GM18951 (cell line): ENCODE measurements at regions not wholly inside any gene's neighbourhood (a gene's known extent, or its start where the extent isn't known, plus 50 kb on each side); places are given as distances from the start of the nearest gene placed in this dataset.

ENCODE experiments used
- POLR2A ChIP-seq: IDR thresholded peaks from 4 replicates; pipeline ENCODE4 v1.6.1; 2011; ENCODE audit warnings: mild to moderate bottlenecking; ENCODE audit not compliant: insufficient read length, insufficient read depth; ENCODE audit errors: extremely low read depth
- in situ Hi-C: fragments of 300-500 bp; cut with MboI; formaldehyde crosslinking; loops from one replicate; pipeline ENCODE4 v1.12.0; 2022; ENCODE audit warnings: low sequenced_read_pairs, mixed read lengths, inconsistent platforms; ENCODE audit not compliant: unreplicated experiment

DNA sequence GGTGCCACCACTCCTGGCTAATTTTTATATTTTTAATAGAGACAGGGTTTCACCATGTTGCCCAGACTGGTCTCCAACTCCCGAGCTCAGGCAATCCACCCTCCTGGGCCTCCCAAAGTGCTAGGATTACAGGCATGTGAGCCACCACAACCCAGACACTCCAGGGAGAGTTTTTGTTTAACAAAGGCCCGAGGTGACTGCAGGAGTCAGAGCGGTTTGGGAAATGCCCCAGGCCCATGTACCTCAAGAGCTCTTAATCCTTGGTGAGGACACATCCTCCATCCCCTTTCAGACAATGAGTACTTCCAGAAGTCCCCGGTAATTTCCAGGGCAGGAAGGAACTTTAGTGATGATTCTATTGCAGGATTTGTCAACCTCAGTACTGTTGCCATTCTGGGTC is 176.0 kb downstream of the ESRRB start:
- in situ Hi-C loops = no loop called here
- TF ChIP-seq POLR2A = no peak

DNA sequence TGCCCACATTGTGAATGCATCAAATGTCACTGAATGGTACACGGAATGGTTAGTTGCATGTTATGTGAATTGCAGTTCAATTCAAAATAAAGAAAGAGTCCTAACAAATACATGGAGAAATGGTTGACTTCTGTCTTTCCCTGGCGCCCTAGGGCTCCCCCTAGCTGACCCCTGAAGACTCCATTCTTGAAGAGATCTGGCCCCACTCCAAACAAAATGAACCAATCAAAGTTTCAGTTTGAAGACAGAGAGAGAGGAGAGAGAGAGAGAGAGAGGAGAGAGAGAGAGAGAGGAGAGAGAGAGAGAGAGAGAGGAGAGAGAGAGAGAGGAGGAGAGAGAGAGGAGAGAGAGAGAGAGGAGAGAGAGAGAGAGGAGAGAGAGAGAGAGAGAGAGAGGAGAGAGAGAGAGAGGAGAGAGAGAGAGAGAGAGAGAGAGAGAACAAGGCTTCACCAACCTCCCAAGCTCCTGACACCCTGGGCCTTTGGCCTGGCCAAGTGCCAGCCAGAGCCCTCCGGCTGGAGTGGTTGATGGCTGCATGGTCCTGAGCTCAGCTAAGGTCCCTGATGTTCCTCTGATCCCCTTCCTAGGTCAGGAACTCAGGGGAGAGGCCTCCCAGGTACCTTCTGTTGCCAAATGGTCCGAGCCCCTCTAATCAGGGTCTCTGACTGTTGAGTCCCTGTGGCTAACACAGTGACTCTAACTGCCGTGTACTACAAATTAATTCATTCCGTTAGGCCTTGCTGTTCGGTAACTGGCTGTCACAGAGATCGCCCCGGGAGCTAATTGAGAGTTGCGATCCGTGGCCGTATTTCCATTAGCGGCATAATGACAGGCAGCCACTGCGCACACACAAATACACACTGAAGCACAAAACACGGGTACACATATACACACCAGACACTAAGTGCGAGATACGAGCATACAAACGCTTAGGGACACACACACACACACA is 188.8 kb downstream of the ESRRB start:
- in situ Hi-C loops = no loop called here
- TF ChIP-seq POLR2A = no peak

DNA sequence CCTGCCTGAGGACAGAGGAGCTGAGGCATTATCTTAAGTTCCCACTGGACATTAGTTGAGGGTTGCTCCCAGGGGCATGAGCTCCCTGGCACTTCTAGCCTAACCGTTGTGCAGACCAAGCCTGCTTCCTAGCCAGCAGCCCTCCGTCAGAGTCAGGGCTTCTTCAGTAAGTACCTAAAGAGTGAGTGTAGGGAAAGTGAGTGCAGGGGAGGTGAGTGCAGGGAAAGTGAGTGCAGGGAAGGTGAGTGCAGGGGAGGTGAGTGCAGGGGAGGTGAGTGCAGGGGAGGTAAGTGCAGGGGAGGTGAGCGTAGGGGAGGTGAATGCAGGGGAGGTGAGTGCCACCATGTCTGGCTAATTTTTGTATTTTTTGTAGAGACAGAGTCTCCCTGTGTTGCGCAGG is 190.5 kb downstream of the ESRRB start:
- TF ChIP-seq POLR2A = no peak
- in situ Hi-C loops = no loop called here

DNA sequence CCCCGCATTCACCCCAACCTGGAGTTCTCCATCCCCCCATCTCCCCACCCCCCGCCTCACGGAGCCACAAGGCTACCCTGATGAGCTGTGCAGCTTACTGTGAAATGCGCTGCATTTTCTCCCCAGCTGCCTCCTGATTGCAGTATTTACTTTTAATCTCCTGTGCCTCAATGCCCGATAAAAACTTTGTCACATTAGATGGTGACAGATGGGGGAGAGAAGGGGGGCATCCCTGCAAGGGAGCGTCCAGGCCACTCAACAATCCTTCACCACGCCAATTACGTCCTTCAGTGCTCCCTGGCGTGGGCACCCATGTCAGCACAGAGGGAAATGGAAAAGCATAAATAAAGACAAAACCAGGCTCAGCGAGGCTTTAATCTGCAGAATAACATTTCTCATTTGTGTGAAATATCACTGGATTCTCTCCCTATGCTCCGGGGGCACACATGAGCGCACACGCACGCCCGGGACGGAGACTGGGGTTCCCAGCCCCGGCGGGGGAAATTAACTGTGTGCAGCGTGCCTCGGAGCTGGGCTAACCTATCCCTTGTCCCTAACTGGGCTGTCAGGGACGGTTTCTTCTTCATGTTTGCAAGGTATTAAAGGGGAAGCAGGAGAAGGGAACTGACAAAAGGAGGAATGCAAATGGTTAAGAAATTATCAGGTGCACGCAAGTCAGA is 186.7 kb upstream of the VASH1 start:
- in situ Hi-C loops = no loop called here
- no peak for TF ChIP-seq POLR2A

DNA sequence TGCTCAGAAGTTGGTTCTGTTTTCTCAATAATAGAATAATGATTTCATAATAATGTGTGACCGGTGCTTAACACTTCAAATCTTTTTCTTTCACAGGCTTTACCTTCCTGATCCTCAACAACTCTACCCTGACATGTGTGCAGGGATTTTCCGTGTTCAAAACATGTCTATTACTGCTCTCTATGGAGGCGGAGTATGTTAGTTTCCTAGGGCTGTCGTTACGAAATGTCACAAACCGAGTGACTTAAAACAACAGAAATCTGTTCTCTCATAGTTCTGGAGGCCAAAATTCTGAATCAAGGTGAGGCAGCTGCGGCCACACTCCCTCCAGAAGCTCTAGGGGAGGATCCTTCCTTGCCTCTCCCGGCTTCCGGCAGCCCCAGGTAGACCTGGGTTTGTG is 186.2 kb upstream of the VASH1 start:
- no peak for TF ChIP-seq POLR2A
- in situ Hi-C loops = no loop called here

DNA sequence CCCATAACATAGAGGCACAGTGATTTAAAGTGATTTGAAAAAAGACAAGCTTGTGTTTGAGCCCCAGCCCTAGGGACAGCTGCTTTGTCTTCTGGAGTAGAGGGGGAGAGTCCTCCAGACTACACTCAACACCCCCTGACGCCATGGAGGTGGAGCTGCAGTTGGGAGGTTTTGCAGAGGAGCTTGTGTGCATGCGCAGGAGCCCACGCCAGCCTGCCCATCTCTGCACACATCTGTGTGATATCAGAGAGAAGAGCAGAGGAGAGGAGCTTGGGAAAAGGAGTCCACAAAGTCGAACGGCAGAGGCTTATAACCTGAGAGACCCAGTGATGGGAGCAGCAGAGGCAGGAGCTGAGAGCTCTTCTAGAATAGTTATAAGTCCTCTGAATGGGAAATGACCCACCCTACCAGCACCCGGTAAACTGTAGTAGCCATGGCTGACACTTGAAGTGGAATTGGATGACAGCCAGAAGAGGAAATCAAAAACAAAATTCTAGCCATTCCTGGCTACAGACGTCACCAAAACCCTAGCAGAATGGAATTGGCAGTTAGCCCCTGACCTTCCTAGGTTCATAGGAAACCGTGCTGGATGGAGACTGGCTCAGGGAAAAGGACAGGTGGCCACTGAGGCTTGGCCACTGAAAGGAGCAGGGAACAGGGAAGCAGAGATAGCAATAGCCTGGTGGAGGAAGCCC is 185.1 kb upstream of the VASH1 start:
- no peak for TF ChIP-seq POLR2A
- in situ Hi-C loops = no loop called here

DNA sequence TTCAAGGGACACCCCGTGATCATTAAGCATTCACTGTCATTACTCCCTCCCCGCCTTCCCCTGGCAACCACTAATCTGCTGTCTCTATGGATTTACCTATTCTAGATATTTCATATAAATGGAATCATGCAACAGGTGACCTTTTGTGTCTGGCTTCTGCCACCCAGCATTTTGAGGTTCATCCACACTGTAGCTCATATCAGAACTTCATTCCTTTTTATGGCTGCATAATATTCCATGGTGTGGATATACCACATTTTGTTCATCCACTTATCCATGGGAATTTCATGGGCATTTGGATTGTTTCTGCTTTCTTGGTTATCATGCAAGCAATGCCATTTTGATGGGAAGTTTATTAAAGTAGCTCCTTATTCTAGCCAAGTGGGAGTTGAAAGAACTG is 184.2 kb upstream of the VASH1 start:
- in situ Hi-C loops = no loop called here
- TF ChIP-seq POLR2A = no peak

DNA sequence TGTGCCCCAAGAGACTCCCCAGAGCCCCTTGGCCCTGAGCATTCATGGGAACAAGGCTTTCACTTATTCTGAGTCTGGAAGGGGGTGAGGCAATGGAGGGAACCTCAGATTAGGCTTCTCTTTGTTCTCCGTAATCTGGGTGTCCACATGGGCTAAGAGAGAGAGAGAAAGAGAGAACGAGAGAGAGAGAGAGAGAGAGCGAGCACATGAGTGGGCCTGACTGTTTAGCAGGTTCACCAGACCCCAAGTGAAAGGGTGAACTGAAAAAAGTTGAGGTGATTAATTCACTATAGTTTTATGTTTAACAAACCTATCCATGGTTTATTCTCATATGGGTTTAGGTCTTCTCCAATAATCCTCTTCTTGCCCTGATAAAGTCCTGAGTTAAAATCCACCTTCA is 183.4 kb upstream of the VASH1 start:
- no peak for TF ChIP-seq POLR2A

DNA sequence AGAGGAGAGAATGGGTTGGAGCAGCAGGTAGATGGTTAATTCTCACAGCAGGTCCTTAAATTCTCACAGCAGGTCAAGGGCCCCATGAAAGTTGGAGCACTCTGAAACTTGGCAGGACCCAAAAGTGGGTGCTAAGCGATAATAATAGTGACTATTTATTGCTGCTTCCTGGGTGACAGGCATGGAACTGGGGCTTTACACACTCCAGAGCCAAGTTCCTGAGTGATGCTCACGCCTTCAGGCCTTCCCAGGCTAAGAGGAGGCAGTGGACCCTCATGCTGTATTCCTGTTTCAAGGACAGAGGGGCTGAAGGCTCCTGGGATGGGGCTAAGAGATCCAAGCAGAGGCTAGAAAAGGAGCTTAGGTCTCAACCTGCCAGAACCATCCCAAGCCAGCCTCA is 180.9 kb upstream of the VASH1 start:
- TF ChIP-seq POLR2A = no peak
- in situ Hi-C loops = no loop called here

More for the DNA sequence above, 183.4 kb upstream of the VASH1 start:
- in situ Hi-C loops = no loop called here

DNA sequence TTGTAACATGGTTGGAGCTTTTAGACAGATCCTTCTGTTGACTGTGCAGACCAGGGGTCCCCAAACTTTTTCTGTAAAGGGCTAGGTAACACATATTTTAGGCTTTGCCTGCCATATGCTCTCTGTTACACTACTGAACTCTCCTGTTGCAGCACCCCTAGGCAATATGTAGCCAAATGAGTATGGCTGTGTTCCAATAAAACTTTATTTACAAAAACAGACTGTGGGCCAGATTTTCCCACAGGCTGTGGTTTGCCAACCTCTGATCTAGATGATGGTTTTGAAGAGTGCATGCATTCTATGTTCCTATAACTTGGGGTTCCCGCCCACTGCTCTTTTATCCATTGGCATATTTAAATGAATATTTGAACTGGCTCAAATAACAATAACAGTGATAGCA is 180.3 kb upstream of the VASH1 start:
- in situ Hi-C loops = no loop called here

DNA sequence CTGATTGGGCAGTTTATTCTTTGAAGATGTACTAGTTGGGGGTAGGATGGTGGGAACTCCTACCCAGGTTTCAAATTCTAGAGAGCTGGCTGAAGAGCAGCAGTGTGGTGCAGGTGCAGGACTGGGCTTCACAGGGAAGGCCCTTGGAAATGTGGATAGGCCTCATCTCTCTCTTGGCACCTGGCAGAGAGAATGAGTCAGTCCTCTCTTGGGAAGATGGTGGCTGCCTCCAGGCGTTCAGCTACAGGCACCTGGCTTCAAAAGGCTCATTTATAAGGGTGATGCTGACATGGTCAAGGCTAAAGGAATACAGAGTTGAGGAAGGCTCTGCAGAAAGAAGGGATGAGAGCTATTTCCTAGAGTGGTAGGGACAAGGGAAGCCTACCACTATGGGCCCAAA is 179.7 kb upstream of the VASH1 start:
- no peak for TF ChIP-seq POLR2A
- in situ Hi-C loops = no loop called here

More for the DNA sequence above, 180.3 kb upstream of the VASH1 start:
- no peak for TF ChIP-seq POLR2A

DNA sequence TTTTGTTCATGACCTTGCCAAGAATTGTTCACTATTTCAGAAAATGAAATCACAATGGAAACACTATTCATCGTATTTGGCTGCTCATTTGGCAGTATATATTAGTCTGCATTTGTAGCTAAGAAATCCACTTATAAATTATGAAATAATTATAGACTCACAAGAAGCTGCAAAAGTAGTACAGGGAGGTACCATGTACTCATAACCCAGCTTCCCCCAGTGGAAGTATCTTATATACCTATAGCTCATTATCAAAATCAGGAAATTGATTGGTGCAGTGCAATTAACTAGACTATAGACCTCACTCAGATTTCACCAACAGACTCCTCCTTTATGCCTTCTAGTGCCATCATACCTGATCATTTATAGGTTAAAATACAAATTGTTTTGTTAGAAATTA is 178.8 kb upstream of the VASH1 start:
- in situ Hi-C loops = no loop called here

DNA sequence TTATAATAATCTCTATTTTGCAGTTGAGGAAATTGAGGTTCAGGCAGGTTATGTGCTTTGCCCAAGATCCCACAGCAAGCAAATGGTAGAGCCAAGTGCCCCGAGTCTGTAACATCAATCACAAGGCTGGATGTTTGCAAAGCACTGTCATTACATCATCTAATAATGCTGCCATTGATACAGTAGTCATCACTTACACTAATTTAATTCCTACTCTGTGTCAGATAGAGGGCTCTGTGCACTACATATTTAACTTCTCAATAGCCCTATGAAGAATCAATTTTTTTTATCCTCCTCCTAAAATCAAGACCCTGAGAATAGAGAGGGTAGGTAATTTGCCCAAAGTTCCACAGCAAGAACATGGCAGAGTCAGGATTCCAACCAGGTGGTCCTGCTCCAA is 178.1 kb upstream of the VASH1 start:
- in situ Hi-C loops = no loop called here
- no peak for TF ChIP-seq POLR2A

More for the DNA sequence above, 178.8 kb upstream of the VASH1 start:
- TF ChIP-seq POLR2A = no peak

DNA sequence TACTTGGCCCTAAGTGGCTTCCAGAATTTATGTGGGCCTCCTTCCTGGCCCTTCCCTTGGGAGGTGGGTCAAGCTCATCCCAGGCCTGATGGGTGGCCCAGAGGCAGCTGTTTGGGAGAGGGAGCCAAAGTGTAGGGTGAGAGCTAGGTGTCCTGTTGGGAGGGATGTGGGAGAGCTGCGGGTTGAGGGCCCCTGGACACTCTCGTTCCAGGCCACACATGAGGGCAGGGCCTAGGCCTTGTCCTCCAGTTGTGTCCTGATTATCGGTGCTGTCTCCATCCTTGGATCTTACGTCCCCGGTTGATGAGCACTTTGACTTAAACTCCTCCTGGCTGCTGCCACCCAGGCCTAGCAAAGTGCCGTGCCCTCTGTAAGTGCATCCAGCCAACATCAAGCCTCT is 177.5 kb upstream of the VASH1 start:
- in situ Hi-C loops = no loop called here
- TF ChIP-seq POLR2A = no peak

DNA sequence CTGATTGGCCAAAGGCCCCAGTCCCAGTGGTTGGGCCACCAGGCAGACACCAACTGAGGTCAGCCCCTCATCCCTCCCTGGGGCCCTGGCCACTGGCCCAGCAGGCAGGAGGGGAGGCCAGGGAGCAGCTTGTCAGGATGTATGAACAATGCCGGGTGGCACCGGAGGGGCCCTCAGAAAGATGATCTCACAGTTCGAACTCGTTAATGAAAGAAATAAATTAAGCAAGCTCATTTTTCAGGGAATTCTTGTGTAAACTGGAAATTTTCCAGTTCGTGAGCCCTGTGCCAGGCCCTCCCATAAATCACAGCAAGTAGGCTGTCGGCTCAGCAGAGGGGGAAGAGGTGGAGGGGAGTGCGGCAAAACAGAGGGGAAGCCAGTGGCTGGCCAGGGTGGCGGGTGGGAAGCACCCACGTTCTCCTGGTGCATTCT is 177.0 kb upstream of the VASH1 start:
- no peak for TF ChIP-seq POLR2A
- in situ Hi-C loops = no loop called here
